ENCODE measurements at regions not wholly inside any gene's neighbourhood (a gene's known extent, or its start where the extent isn't known, plus 50 kb on each side); places are given as distances from the start of the nearest gene placed in this dataset.

DNA sequence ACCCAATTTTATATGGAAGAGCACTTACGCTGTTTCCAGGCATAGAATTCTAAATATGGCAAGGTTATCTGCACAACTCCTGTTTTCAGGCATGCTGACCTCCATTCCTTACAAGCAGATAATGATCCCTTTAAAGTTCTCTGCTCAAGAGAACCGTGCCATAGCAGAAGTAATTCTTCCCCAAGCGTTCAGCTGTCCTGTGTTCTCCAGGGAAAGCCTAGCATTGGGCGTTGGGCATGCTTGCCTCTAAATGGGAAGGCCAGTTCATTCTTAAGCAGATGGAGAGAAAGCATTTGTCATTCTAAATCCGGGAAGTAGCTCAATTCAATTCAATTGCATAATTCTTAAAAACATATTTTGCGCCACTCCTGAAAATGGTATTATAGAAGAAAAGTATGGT is 55.7 kb upstream of the EML4 start:
- ATAC-seq (no peak), DNase-seq (ENCODE audit: low read depth, low spot score) (no peak)
- Histone ChIP-seq H3K4me1 (ENCODE audit: control insufficient read depth, insufficient read depth, low read length) (peaks cover 40% of the 10 kb centered on the region), H3K36me3 (ENCODE audit: control insufficient read depth, insufficient read depth, low read length) (no peaks in the 10 kb centered on the region), H3K27me3 (ENCODE audit: control insufficient read depth, insufficient read depth, low read length) (no peaks in the 10 kb centered on the region), H3K9me3 (ENCODE audit: control insufficient read depth, insufficient read depth, low read depth, low read length) (no peaks in the 10 kb centered on the region), H3K27ac (ENCODE audit: low read length) (no peak overlapping the region), H3K4me3 (ENCODE audit: low read depth in 2 of 2, low read length in 2 of 2) (no peak overlapping the region)
- ChIA-PET POLR2A (no interaction called here), CTCF (no interaction called here)
- in situ Hi-C loops (cut with HindIII; ENCODE audit: low pct_unique_long_range_greater_than_20kb, low sequenced_read_pairs): no loop called here
- TF ChIP-seq, protein P1, sequence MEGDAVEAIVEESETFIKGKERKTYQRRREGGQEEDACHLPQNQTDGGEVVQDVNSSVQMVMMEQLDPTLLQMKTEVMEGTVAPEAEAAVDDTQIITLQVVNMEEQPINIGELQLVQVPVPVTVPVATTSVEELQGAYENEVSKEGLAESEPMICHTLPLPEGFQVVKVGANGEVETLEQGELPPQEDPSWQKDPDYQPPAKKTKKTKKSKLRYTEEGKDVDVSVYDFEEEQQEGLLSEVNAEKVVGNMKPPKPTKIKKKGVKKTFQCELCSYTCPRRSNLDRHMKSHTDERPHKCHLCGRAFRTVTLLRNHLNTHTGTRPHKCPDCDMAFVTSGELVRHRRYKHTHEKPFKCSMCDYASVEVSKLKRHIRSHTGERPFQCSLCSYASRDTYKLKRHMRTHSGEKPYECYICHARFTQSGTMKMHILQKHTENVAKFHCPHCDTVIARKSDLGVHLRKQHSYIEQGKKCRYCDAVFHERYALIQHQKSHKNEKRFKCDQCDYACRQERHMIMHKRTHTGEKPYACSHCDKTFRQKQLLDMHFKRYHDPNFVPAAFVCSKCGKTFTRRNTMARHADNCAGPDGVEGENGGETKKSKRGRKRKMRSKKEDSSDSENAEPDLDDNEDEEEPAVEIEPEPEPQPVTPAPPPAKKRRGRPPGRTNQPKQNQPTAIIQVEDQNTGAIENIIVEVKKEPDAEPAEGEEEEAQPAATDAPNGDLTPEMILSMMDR (IDR thresholded peaks at IDR 0.05): no peak
- TF ChIP-seq SIN3A (IDR thresholded peaks at IDR 0.05; ENCODE audit: borderline replicate concordance, insufficient read depth, low read depth, low read length): no peak
- TF ChIP-seq TCF7L2 (IDR thresholded peaks at IDR 0.05; ENCODE audit: low read depth, low read length): no peak
- intact Hi-C loops (cut with micrococcal nuclease; ENCODE audit: unreplicated experiment): no loop called here
- no TSS peak for BruUV-seq (replicated peaks)

DNA sequence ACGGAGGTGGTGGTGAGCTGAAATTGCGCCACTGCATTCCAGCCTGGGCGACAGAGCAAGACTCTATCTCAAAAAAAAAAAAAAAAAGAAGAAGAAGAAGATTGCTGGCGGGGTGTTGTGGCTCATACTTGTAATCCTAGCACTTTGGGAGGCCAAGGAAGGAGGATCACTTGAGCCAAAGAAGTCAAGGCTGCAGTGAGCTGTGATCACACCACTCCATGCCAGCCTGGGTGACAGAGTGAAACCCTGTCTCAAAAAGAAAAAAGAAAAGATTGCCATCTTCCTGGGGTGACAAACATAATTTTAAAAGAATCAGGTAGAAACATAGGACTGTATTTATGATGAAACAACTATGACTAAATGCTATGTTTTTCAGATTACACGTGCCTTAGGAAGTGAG is 55.1 kb upstream of the EML4 start:
- CTCF ChIA-PET: no interaction called here
- in situ Hi-C loops (cut with HindIII; ENCODE audit: low pct_unique_long_range_greater_than_20kb, low sequenced_read_pairs): no loop called here
- DNase-seq (ENCODE audit: low read depth, low spot score): no peak
- H3K4me1 ChIP-seq (ENCODE audit: control insufficient read depth, insufficient read depth, low read length): peaks cover 46% of the 10 kb centered on the region
- H3K4me3 ChIP-seq (ENCODE audit: low read depth in 2 of 2, low read length in 2 of 2): no peak overlapping the region
- BruUV-seq (replicated peaks): no TSS peak
- TF ChIP-seq, protein P2, sequence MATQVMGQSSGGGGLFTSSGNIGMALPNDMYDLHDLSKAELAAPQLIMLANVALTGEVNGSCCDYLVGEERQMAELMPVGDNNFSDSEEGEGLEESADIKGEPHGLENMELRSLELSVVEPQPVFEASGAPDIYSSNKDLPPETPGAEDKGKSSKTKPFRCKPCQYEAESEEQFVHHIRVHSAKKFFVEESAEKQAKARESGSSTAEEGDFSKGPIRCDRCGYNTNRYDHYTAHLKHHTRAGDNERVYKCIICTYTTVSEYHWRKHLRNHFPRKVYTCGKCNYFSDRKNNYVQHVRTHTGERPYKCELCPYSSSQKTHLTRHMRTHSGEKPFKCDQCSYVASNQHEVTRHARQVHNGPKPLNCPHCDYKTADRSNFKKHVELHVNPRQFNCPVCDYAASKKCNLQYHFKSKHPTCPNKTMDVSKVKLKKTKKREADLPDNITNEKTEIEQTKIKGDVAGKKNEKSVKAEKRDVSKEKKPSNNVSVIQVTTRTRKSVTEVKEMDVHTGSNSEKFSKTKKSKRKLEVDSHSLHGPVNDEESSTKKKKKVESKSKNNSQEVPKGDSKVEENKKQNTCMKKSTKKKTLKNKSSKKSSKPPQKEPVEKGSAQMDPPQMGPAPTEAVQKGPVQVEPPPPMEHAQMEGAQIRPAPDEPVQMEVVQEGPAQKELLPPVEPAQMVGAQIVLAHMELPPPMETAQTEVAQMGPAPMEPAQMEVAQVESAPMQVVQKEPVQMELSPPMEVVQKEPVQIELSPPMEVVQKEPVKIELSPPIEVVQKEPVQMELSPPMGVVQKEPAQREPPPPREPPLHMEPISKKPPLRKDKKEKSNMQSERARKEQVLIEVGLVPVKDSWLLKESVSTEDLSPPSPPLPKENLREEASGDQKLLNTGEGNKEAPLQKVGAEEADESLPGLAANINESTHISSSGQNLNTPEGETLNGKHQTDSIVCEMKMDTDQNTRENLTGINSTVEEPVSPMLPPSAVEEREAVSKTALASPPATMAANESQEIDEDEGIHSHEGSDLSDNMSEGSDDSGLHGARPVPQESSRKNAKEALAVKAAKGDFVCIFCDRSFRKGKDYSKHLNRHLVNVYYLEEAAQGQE (IDR thresholded peaks at IDR 0.05; ENCODE audit: insufficient read depth in 1 of 2, low read depth in 2 of 2, low read length in 1 of 2): no peak
- TF ChIP-seq SIN3A (IDR thresholded peaks at IDR 0.05; ENCODE audit: borderline replicate concordance, insufficient read depth, low read depth, low read length) (no peak), TCF7L2 (IDR thresholded peaks at IDR 0.05; ENCODE audit: low read depth, low read length) (no peak), POLR2AphosphoS5 (IDR thresholded peaks at IDR 0.05; ENCODE audit: low read depth, low read length) (no peak)
- TF ChIP-seq, protein P1 (IDR thresholded peaks at IDR 0.05): no peak
- H3K36me3 ChIP-seq (ENCODE audit: control insufficient read depth, insufficient read depth, low read length): no peaks in the 10 kb centered on the region
- H3K9me3 ChIP-seq (ENCODE audit: control insufficient read depth, insufficient read depth, low read depth, low read length): no peaks in the 10 kb centered on the region
- no peak for ATAC-seq
- H3K27ac ChIP-seq (ENCODE audit: low read length): peak overlapping the region; percentile 23; the same call in 1 of the 2 replicates
- intact Hi-C loops (cut with micrococcal nuclease; ENCODE audit: unreplicated experiment): no loop called here
- H3K27me3 ChIP-seq (ENCODE audit: control insufficient read depth, insufficient read depth, low read length): no peaks in the 10 kb centered on the region
- POLR2A ChIA-PET: no interaction called here
